Kidney epithelial cell (primary cell): ENCODE measurements at regions not wholly inside any gene's neighbourhood (a gene's known extent, or its start where the extent isn't known, plus 50 kb on each side); places are given as distances from the start of the nearest gene placed in this dataset.
A peak's percentile ranks its signal among the peaks of the same experiment; 100 is the strongest.

Source experiments
- DNase-seq: peaks from one replicate; pipeline ENCODE4 v3.0.0-alpha.2; 2010; ENCODE audit warnings: low read depth
- H3K27me3 ChIP-seq: 2 replicates; pipeline ENCODE4 v1.6.0; 2011; ENCODE audit warnings: low read length; ENCODE audit not compliant: control insufficient read depth, insufficient read depth
- H3K36me3 ChIP-seq: 2 replicates; pipeline ENCODE4 v1.5.1; 2011; ENCODE audit warnings: low read length; ENCODE audit not compliant: control insufficient read depth, insufficient read depth
- H3K4me3 ChIP-seq: 2 replicates; pipeline ENCODE4 v1.5.1; 2011; ENCODE audit warnings: low read depth, mild to moderate bottlenecking, control low read depth, low read length
- CTCF ChIP-seq: IDR thresholded peaks from 2 replicates; pipeline ENCODE4 v1.5.1; 2011; ENCODE audit warnings: mild to moderate bottlenecking, moderate library complexity, low read length, control low read depth, inconsistent platforms; ENCODE audit not compliant: insufficient read depth, poor library complexity, severe bottlenecking

GRCh38 chr3:104411757-104412156 is 955.0 kb upstream of the ALCAM start:
- no peaks in the 10 kb centered on the region for H3K36me3 ChIP-seq
- no peak overlapping the region for H3K4me3 ChIP-seq
- TF ChIP-seq CTCF: no peak
- no peaks in the 10 kb centered on the region for H3K27me3 ChIP-seq
- DNase-seq: peak; percentile 14

- Histone ChIP-seq H3K36me3 (no peaks in the 10 kb centered on the region), H3K27me3 (no peaks in the 10 kb centered on the region), H3K4me3 (no peak overlapping the region)
- no peak for TF ChIP-seq CTCF
- no peak for DNase-seq
Observed at GRCh38 chr3:104412608-104413580, 953.8 kb upstream of the ALCAM start.

DNA sequence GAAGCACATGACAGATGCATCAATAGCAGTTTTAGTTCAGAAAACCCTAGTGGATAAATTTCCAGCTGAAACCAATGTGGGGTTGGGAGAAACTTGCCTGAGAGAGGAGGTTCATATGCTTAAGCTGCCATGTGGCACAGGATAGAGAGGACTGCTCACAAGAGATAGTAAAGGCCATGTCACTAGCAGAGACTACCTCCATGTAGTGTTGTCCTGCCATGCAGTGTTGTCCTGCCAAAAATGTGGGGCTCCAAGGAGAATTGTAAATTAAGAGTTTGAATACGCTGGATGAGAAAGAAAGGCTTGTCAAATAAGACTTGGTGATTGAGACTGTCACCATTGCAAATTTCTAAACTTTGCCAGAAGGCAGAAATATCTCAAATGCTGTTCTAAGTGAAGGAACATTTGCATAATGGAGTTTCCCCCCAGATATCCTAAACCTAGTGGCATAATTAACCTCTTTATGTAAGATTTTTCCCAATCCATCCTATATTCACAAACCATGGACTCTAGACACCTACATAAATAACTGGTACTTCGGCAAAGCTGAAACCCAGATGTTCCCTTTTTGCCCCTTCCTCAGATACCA is 938.3 kb upstream of the ALCAM start:
- Histone ChIP-seq H3K4me3 (no peak overlapping the region), H3K27me3 (no peaks in the 10 kb centered on the region), H3K36me3 (no peaks in the 10 kb centered on the region)
- no peak for TF ChIP-seq CTCF
- no peak for DNase-seq

GRCh38 chr3:104429727-104430126 is 937.0 kb upstream of the ALCAM start:
- TF ChIP-seq CTCF: no peak
- Histone ChIP-seq H3K27me3 (no peaks in the 10 kb centered on the region), H3K36me3 (no peaks in the 10 kb centered on the region), H3K4me3 (no peak overlapping the region)
- DNase-seq: no peak

DNA sequence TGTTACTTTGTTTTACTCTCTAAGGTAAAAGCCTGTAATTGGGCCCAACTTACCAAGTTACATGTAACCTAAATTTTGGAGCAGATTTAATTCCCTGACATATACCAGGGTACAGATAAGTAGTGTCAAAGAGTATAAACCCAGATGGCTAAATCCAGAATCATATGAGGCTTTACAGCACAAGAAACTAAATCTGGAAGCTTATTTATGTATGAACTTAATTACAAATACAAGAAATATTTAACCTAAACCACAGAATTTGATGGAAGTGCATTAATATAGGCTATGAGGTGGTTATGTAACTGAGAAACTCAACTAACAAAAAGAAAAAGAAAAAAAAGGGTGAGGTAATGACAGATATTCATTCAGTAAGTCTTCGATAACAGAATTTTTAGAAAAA is 930.2 kb upstream of the ALCAM start:
- no peaks in the 10 kb centered on the region for H3K27me3 ChIP-seq
- no peak overlapping the region for H3K4me3 ChIP-seq
- no peak for TF ChIP-seq CTCF
- no peaks in the 10 kb centered on the region for H3K36me3 ChIP-seq
- no peak for DNase-seq
